Peyer's patch (tissue), 4 donors: ENCODE measurements at regions not wholly inside any gene's neighbourhood (a gene's known extent, or its start where the extent isn't known, plus 50 kb on each side); places are given as distances from the start of the nearest gene placed in this dataset.

Experiments
- DNase-seq, 3 donors: peaks; one replicate each; pipeline ENCODE4 v3.0.0-alpha.2; 2017 to 2019
- H3K27ac ChIP-seq, 4 donors: fragments of 200-600 bp; sonication (generic); one replicate each; pipeline ENCODE4 v1.5.1; 2016 to 2019
- H3K27me3 ChIP-seq, 2 donors: fragments of 200-600 bp; sonication (generic); one replicate each; pipeline ENCODE4 v1.5.1; 2019
- H3K36me3 ChIP-seq, 3 donors: fragments of 200-600 bp; sonication (generic); one replicate each; pipeline ENCODE4 v1.5.1; 2016 to 2019
- H3K4me1 ChIP-seq, 4 donors: fragments of 200-600 bp; sonication (generic); one replicate each; pipeline ENCODE4 v1.5.1; 2016 to 2019
- H3K4me3 ChIP-seq, 4 donors: fragments of 200-600 bp; sonication (generic); 1 replicate in 3 of 4; 2 replicates in 1 of 4; pipeline ENCODE4 v1.5.1; 2016 to 2019; ENCODE audit warnings: mild to moderate bottlenecking in 1 of 4
- H3K9me3 ChIP-seq, 4 donors: fragments of 200-600 bp; sonication (generic); one replicate each; pipeline ENCODE4 v1.5.1; 2016 to 2019; ENCODE audit warnings: mild to moderate bottlenecking in 1 of 4
- CTCF ChIP-seq, 6 experiments: fragments of 450-650 bp in 4 of 6; fragments of 200-600 bp in 2 of 6; sonication (generic) in 1 of 6; IDR thresholded peaks; one replicate each; pipeline ENCODE4 v1.5.1; 2017 to 2019; ENCODE audit warnings: antibody characterized with exemption in 6 of 6, mild to moderate bottlenecking in 3 of 6, moderate library complexity in 1 of 6
- POLR2A ChIP-seq, 2 donors: fragments of 450-650 bp; IDR thresholded peaks; one replicate each; pipeline ENCODE4 v1.5.1; 2017; ENCODE audit warnings: antibody characterized with exemption in 2 of 2, mild to moderate bottlenecking in 2 of 2, moderate library complexity in 2 of 2

GRCh38 chr4:110798687-110799086 lies 175.8 kb upstream of the PITX2 start:
- no peak for TF ChIP-seq POLR2A (IDR thresholded peaks at IDR 0.05)
- no peak for TF ChIP-seq CTCF (IDR thresholded peaks at IDR 0.05)
- Histone ChIP-seq H3K27ac (no peak overlapping the region), H3K4me3 (no peak overlapping the region), H3K27me3 (no peaks in the 10 kb centered on the region), H3K9me3 (no peaks in the 10 kb centered on the region), H3K36me3 (no peaks in the 10 kb centered on the region), H3K4me1 (peaks cover 0 to 7% (median 0%) of the 10 kb centered on the region in 4 donors)
- no peak for DNase-seq

GRCh38 chr4:110799211-110799610 lies 176.3 kb upstream of the PITX2 start:
- TF ChIP-seq POLR2A (IDR thresholded peaks at IDR 0.05): no peak
- no peak for TF ChIP-seq CTCF (IDR thresholded peaks at IDR 0.05)
- Histone ChIP-seq H3K36me3 (no peaks in the 10 kb centered on the region), H3K4me1 (peaks cover 0 to 7% (median 0%) of the 10 kb centered on the region in 4 donors), H3K4me3 (no peak overlapping the region), H3K9me3 (no peaks in the 10 kb centered on the region), H3K27me3 (no peaks in the 10 kb centered on the region), H3K27ac (no peak overlapping the region)
- DNase-seq: no peak

- DNase-seq: no peak
- H3K9me3 ChIP-seq: no peaks in the 10 kb centered on the region
- H3K27ac ChIP-seq: no peak overlapping the region
- H3K4me1 ChIP-seq: peaks cover 0 to 7% (median 0%) of the 10 kb centered on the region in 4 donors
- no peaks in the 10 kb centered on the region for H3K36me3 ChIP-seq
- TF ChIP-seq POLR2A (IDR thresholded peaks at IDR 0.05) (no peak), CTCF (IDR thresholded peaks at IDR 0.05) (no peak)
- H3K27me3 ChIP-seq: no peaks in the 10 kb centered on the region
- H3K4me3 ChIP-seq: no peak overlapping the region
Observed at GRCh38 chr4:110801591-110801990, 178.7 kb upstream of the PITX2 start.

GRCh38 chr4:110808351-110808878 lies 185.5 kb upstream of the PITX2 start:
- peak in 2 of 3 donors; percentile 52 to 70 for DNase-seq
- H3K27ac ChIP-seq: peak overlapping the region in 1 of 4 donors; percentile 85
- H3K4me1 ChIP-seq: no peaks in the 10 kb centered on the region
- no peaks in the 10 kb centered on the region for H3K27me3 ChIP-seq
- no peaks in the 10 kb centered on the region for H3K36me3 ChIP-seq
- TF ChIP-seq CTCF (IDR thresholded peaks at IDR 0.05): no peak
- TF ChIP-seq POLR2A (IDR thresholded peaks at IDR 0.05): no peak
- H3K4me3 ChIP-seq: no peak overlapping the region
- no peaks in the 10 kb centered on the region for H3K9me3 ChIP-seq

GRCh38 chr4:110815950-110816349 lies 193.1 kb upstream of the PITX2 start:
- H3K27ac ChIP-seq: no peak overlapping the region
- DNase-seq: no peak
- TF ChIP-seq CTCF (IDR thresholded peaks at IDR 0.05): no peak
- no peak for TF ChIP-seq POLR2A (IDR thresholded peaks at IDR 0.05)

GRCh38 chr4:110816367-110816766 lies 193.5 kb upstream of the PITX2 start:
- H3K27ac ChIP-seq: no peak overlapping the region
- no peaks in the 10 kb centered on the region for H3K27me3 ChIP-seq
- no peak for DNase-seq
- no peak overlapping the region for H3K4me3 ChIP-seq
- TF ChIP-seq CTCF (IDR thresholded peaks at IDR 0.05) (no peak), POLR2A (IDR thresholded peaks at IDR 0.05) (no peak)
- no peaks in the 10 kb centered on the region for H3K4me1 ChIP-seq
- no peaks in the 10 kb centered on the region for H3K9me3 ChIP-seq
- H3K36me3 ChIP-seq: no peaks in the 10 kb centered on the region

More at GRCh38 chr4:110815950-110816349, 193.1 kb upstream of the PITX2 start:
- H3K9me3 ChIP-seq: no peaks in the 10 kb centered on the region
- no peaks in the 10 kb centered on the region for H3K36me3 ChIP-seq
- H3K27me3 ChIP-seq: no peaks in the 10 kb centered on the region
- H3K4me3 ChIP-seq: no peak overlapping the region
- no peaks in the 10 kb centered on the region for H3K4me1 ChIP-seq
